ENCODE measurements at regions not wholly inside any gene's neighbourhood (a gene's known extent, or its start where the extent isn't known, plus 50 kb on each side); places are given as distances from the start of the nearest gene placed in this dataset.
A peak's percentile ranks its signal among the peaks of the same experiment; 100 is the strongest.
"Not testable (repeated sequence)": the region's sequence is repeated elsewhere in the genome, so short reads cannot be mapped to it uniquely, and the experiment has no call there.

- DNase-seq (ENCODE audit: low read depth, low spot score), result no peak
Observed at GRCh38 chr3:110473405-110473804, 598.2 kb upstream of the NECTIN3 start.

DNA sequence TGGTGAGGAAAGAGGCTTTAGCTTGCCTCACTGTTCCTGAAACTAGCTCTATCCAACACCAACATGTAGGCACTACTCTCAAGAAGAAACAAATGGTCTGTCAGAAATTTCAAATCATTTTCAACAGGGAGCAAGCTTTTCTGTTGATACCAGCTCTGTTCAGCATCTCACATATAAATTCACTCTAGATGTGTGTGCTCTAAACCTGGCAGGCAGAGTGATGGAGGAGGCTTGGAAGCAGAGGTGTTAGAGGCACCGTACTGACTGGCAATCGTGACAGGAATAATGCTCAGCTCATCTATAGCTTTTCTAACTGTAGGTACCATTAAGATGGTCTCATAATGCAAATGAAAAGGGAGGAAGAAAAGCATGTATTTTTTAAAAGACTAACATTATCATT is 597.2 kb upstream of the NECTIN3 start:
- DNase-seq (ENCODE audit: low read depth, low spot score), result no peak

GRCh38 chr3:110478377-110479054 is 593.1 kb upstream of the NECTIN3 start:
- DNase-seq (ENCODE audit: low read depth, low spot score), result no peak

- no peak for DNase-seq (ENCODE audit: low read depth, low spot score)
Observed at GRCh38 chr3:110479731-110480130, 591.9 kb upstream of the NECTIN3 start.

DNA sequence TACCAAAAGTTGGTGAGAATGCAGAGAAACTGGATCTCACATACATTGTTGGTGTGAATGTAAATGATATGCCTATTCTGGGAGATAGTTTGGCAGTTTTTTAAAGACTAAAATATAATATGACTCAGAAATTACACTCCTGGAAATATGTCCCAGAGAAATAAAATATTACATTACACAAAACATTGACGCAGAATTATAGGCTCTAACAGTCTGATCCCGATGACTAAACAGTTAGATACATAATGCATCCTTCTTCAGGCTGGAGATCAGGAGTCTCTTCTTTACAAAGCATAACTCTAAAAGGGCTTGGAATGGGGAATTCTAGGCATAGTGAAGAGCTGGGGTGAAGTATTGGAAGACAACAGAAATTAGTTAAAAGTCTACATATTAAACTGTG is 586.2 kb upstream of the NECTIN3 start:
- DNase-seq (ENCODE audit: low read depth, low spot score), result no peak

GRCh38 chr3:110487840-110488239 is 583.8 kb upstream of the NECTIN3 start:
- DNase-seq (ENCODE audit: low read depth, low spot score), result no peak

DNA sequence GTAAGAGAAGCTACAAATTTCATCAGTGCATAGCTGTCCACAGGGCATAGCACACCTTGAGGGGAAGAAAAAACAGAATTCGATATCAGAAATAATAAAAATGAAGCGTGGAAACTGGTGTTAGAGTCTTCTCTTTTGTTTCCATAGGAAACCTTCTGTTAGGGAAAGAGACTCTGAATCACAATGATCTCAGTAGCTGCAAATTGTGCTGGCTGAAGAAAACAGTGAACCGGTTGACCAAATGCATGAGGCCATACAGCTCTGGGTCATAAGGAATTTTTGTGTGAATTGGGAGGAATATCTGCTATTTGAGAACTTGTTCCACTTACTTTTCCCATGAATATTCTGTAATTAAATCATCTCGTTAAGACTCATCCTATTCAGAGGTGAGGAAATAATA is 580.2 kb upstream of the NECTIN3 start:
- DNase-seq (ENCODE audit: low read depth, low spot score), result no peak

- DNase-seq (ENCODE audit: low read depth, low spot score), result no peak
Observed at GRCh38 chr3:110492876-110493275, 578.7 kb upstream of the NECTIN3 start.

DNA sequence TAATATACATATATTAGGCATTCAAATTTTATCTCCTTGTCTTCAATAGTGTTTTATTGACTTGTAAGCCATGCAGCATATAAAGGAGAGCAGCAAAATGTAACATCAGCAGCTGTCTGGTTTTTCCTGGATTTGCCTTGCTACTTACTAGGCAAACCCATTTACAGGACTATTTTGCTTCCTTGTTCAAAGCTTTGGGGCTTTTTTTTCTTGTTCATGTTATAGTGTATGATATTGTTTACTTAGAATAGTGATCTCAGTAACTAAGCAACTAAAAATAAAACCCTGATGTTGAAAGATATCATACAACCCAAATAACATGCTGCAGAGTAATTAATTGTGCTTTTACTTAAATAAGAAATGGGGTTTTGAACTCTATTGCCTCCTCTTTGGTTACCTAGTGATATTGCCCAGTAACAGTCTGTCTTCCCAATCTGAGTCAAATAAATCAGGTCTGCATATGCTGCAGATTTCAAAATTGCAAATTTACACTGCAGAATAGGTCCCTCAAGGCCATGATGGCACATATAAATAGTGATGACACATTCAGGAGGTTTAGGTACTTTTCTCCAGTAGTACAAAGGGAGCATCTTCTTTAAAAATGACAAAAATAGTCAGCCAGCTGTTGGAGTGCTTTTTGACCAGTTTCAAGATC is 578.1 kb upstream of the NECTIN3 start:
- DNase-seq (ENCODE audit: low read depth, low spot score), result no peak

- no peak for DNase-seq (ENCODE audit: low read depth, low spot score)
Observed at GRCh38 chr3:110494093-110494490, 577.5 kb upstream of the NECTIN3 start.

DNA sequence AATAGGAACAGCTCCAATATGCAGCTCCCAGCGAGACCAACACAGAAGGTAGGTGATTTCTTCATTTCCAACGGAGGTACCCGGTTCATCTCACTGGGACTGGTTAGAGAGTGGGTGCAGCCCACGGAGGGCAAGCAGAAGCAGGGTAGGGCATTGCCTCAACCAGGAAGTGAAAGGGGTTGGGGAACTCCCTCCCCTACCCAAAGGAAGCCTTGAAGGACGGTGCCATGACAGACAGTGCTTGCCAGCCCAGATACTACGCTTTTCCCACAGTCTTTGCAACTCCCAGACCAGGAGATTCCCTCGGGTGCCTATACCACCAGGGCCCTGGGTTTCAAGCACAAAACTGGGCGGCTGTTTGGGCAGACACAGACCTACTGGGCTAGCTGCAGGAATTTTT is 576.9 kb upstream of the NECTIN3 start:
- no peak for DNase-seq (ENCODE audit: low read depth, low spot score)

- DNase-seq (ENCODE audit: low read depth, low spot score), result no peak
Observed at GRCh38 chr3:110495201-110495927, 576.3 kb upstream of the NECTIN3 start.

- DNase-seq (ENCODE audit: low read depth, low spot score), result no peak
Observed at GRCh38 chr3:110504401-110504800, 567.2 kb upstream of the NECTIN3 start.

DNA sequence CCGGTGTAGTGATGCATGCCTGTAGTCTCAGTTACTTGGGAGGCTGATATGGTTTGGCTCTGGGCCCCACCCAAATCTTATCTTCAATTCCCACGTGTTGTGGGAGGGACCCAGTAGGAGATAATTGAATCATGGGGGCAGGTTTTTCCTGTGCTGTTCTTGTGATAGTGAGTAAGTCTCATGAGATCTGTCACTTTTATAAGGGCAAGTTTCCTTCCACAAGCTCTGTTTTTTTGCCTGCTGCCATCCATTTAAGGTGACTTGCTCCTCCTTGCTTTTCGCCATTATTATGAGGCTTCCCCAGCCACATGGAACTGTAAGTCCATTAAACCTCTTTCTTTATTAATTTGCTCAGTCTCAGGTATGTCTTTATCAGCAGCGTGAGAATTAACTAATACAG is 566.7 kb upstream of the NECTIN3 start:
- DNase-seq (ENCODE audit: low read depth, low spot score), result no peak

DNA sequence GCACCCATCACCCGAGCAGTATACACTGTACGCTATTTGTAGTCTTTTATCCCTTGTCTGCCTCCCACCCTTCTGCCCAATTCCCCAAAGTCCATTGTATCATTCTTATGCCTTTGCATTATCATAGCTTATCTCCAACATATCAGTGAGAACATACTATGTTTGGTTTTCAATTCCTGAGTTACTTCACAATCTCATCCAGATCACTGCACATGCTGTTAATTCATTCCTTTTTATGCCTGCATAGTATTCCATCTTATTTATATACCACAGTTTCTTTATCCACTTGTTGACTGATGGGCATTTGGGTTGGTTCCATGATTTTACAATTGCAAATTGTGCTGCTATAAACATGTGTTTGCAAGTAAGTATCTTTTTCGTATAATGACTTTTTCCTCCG is 564.7 kb upstream of the NECTIN3 start:
- no peak for DNase-seq (ENCODE audit: low read depth, low spot score)

- DNase-seq (ENCODE audit: low read depth, low spot score), result not testable (repeated sequence)
Observed at GRCh38 chr3:110507570-110507969, 564.0 kb upstream of the NECTIN3 start.

DNA sequence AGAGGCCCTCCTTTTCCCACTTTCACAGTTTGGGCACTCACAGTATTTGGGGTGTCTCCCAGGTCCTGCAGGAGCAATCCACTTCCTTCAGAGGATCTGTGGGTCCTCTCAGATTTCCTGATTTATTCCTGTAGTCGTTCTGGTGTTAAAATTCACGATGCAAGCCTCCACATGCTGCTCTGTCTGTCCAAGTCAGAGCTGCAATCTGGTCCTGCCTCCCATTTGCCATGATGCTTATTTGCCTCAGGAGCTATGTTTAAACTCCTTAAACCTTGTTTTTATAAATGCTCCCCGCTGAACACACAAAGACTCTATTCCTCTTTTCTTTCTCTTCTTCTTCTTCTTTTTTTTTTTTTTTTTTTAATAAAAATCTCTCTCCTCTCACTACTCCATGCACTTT is 558.7 kb upstream of the NECTIN3 start:
- DNase-seq (ENCODE audit: low read depth, low spot score), result no peak

GRCh38 chr3:110518031-110518430 is 553.6 kb upstream of the NECTIN3 start:
- DNase-seq (ENCODE audit: low read depth, low spot score), result no peak

GRCh38 chr3:110519071-110519470 is 552.5 kb upstream of the NECTIN3 start:
- DNase-seq (ENCODE audit: low read depth, low spot score), result no peak

GRCh38 chr3:110521019-110521418 is 550.6 kb upstream of the NECTIN3 start:
- DNase-seq (ENCODE audit: low read depth, low spot score), result peak; percentile 58

GRCh38 chr3:110525558-110526064 is 546.0 kb upstream of the NECTIN3 start:
- not testable (repeated sequence) for DNase-seq (ENCODE audit: low read depth, low spot score)
